ENCODE measurements at regions not wholly inside any gene's neighbourhood (a gene's known extent, or its start where the extent isn't known, plus 50 kb on each side); places are given as distances from the start of the nearest gene placed in this dataset.

- DNase-seq = no peak
Measured at GRCh38 chr4:184309241-184310170, 91.8 kb upstream of the ENPP6 start.

GRCh38 chr4:184306949-184307348 lies 89.3 kb upstream of the ENPP6 start:
- peak; percentile 12 for DNase-seq

- no peak for DNase-seq
Measured at GRCh38 chr4:184306470-184306869, 88.8 kb upstream of the ENPP6 start.

- DNase-seq = no peak
Measured at GRCh38 chr4:184300816-184301215, 83.1 kb upstream of the ENPP6 start.

- no peak for DNase-seq
Measured at GRCh38 chr4:184298254-184298653, 80.6 kb upstream of the ENPP6 start.

GRCh38 chr4:184295206-184295605 lies 77.5 kb upstream of the ENPP6 start:
- no peak for DNase-seq

GRCh38 chr4:184294606-184295133 lies 77.0 kb upstream of the ENPP6 start:
- no peak for DNase-seq

- no peak for DNase-seq
Measured at GRCh38 chr4:184293552-184293951, 75.9 kb upstream of the ENPP6 start.

- no peak for DNase-seq
Measured at GRCh38 chr4:184292877-184293276, 75.2 kb upstream of the ENPP6 start.

GRCh38 chr4:184292465-184292867 lies 74.8 kb upstream of the ENPP6 start:
- DNase-seq = no peak

GRCh38 chr4:184289179-184289535 lies 71.5 kb upstream of the ENPP6 start:
- no peak for DNase-seq

- no peak for DNase-seq
Measured at GRCh38 chr4:184288451-184289178, 70.9 kb upstream of the ENPP6 start.

- DNase-seq = no peak
Measured at GRCh38 chr4:184287697-184288255, 70.1 kb upstream of the ENPP6 start.

- no peak for DNase-seq
Measured at GRCh38 chr4:184286358-184286757, 68.7 kb upstream of the ENPP6 start.

- no peak for DNase-seq
Measured at GRCh38 chr4:184284742-184285141, 67.1 kb upstream of the ENPP6 start.

GRCh38 chr4:184284336-184284690 lies 66.6 kb upstream of the ENPP6 start:
- no peak for DNase-seq

- no peak for DNase-seq
Measured at GRCh38 chr4:184283659-184284335, 66.1 kb upstream of the ENPP6 start.

GRCh38 chr4:184282895-184283654 lies 65.4 kb upstream of the ENPP6 start:
- DNase-seq = no peak

- DNase-seq = no peak
Measured at GRCh38 chr4:184282251-184282713, 64.6 kb upstream of the ENPP6 start.

GRCh38 chr4:184281231-184282139 lies 63.8 kb upstream of the ENPP6 start:
- DNase-seq = no peak

GRCh38 chr4:184280591-184281071 lies 63.0 kb upstream of the ENPP6 start:
- DNase-seq = no peak
